Right atrium auricular region (tissue), 2 donors: ENCODE measurements at regions not wholly inside any gene's neighbourhood (a gene's known extent, or its start where the extent isn't known, plus 50 kb on each side); places are given as distances from the start of the nearest gene placed in this dataset.

Experiments used
- DNase-seq: peaks from one replicate; pipeline ENCODE4 v3.0.0-alpha.2; 2019; ENCODE audit warnings: low spot score
- H3K27ac ChIP-seq, 2 donors: fragments of 200-600 bp; sonication (generic); 1 replicate in 1 of 2; 2 replicates in 1 of 2; pipeline ENCODE4 v1.5.1; 2016 to 2019
- H3K27me3 ChIP-seq, 2 donors: fragments of 200-600 bp; sonication (generic); one replicate each; pipeline versions ENCODE4 v1.5.1 to v1.6.0; 2017 to 2019
- H3K36me3 ChIP-seq: fragments of 200-600 bp; sonication (generic); one replicate; pipeline ENCODE4 v1.5.1; 2016
- H3K4me1 ChIP-seq, 2 donors: fragments of 200-600 bp; sonication (generic); one replicate each; pipeline versions ENCODE4 v1.5.1 to v1.6.0; 2017 to 2019
- H3K4me3 ChIP-seq, 2 donors: fragments of 200-600 bp; sonication (generic); 1 replicate in 1 of 2; 2 replicates in 1 of 2; pipeline ENCODE4 v1.5.1; 2017 to 2019; ENCODE audit warnings: mild to moderate bottlenecking in 1 of 2, moderate library complexity in 1 of 2
- H3K9me3 ChIP-seq, 2 donors: fragments of 200-600 bp; sonication (generic); one replicate each; pipeline ENCODE4 v1.5.1; 2019
- CTCF ChIP-seq, 2 donors: fragments of 200-600 bp; sonication (generic); IDR thresholded peaks; one replicate each; pipeline ENCODE4 v1.5.1; 2019; ENCODE audit warnings: antibody characterized with exemption in 2 of 2

- no peaks in the 10 kb centered on the region for H3K4me1 ChIP-seq
- no peaks in the 10 kb centered on the region for H3K36me3 ChIP-seq
- no peaks in the 10 kb centered on the region for H3K27me3 ChIP-seq
- no peak for TF ChIP-seq CTCF (IDR thresholded peaks at IDR 0.05)
- H3K9me3 ChIP-seq: peaks cover 0 to 8% of the 10 kb centered on the region in 2 donors
- DNase-seq: no peak
- H3K27ac ChIP-seq: no peak overlapping the region
- H3K4me3 ChIP-seq: no peak overlapping the region
These were observed 290.0 kb upstream of the THBS1 start for GRCh38 chr15:39290711-39291435.

GRCh38 chr15:39291690-39292089 lies 289.2 kb upstream of the THBS1 start:
- Histone ChIP-seq H3K27ac (no peak overlapping the region), H3K4me1 (no peaks in the 10 kb centered on the region), H3K4me3 (no peak overlapping the region), H3K9me3 (peaks cover 0 to 8% of the 10 kb centered on the region in 2 donors), H3K27me3 (no peaks in the 10 kb centered on the region), H3K36me3 (no peaks in the 10 kb centered on the region)
- TF ChIP-seq CTCF (IDR thresholded peaks at IDR 0.05): no peak
- DNase-seq: no peak

GRCh38 chr15:39296955-39297354 lies 283.9 kb upstream of the THBS1 start:
- Histone ChIP-seq H3K4me3 (no peak overlapping the region), H3K9me3 (peaks cover 0 to 8% of the 10 kb centered on the region in 2 donors), H3K27ac (no peak overlapping the region), H3K36me3 (no peaks in the 10 kb centered on the region), H3K27me3 (no peaks in the 10 kb centered on the region), H3K4me1 (no peaks in the 10 kb centered on the region)
- no peak for DNase-seq
- no peak for TF ChIP-seq CTCF (IDR thresholded peaks at IDR 0.05)

GRCh38 chr15:39298271-39298962 lies 282.5 kb upstream of the THBS1 start:
- Histone ChIP-seq H3K9me3 (no peaks in the 10 kb centered on the region), H3K27me3 (no peaks in the 10 kb centered on the region), H3K4me1 (no peaks in the 10 kb centered on the region), H3K27ac (no peak overlapping the region), H3K36me3 (no peaks in the 10 kb centered on the region), H3K4me3 (no peak overlapping the region)
- no peak for DNase-seq
- no peak for TF ChIP-seq CTCF (IDR thresholded peaks at IDR 0.05)

GRCh38 chr15:39299486-39300267 lies 281.2 kb upstream of the THBS1 start:
- no peaks in the 10 kb centered on the region for H3K4me1 ChIP-seq
- no peak overlapping the region for H3K27ac ChIP-seq
- DNase-seq: no peak
- no peak overlapping the region for H3K4me3 ChIP-seq
- H3K27me3 ChIP-seq: no peaks in the 10 kb centered on the region
- no peaks in the 10 kb centered on the region for H3K9me3 ChIP-seq
- no peaks in the 10 kb centered on the region for H3K36me3 ChIP-seq
- TF ChIP-seq CTCF (IDR thresholded peaks at IDR 0.05): no peak
